ENCODE measurements at regions not wholly inside any gene's neighbourhood (a gene's known extent, or its start where the extent isn't known, plus 50 kb on each side); places are given as distances from the start of the nearest gene placed in this dataset.

- TF ChIP-seq CTCF (IDR thresholded peaks at IDR 0.05) (no peak), POLR2A (IDR thresholded peaks at IDR 0.05; ENCODE audit: low read depth) (no peak), POLR2AphosphoS5 (IDR thresholded peaks at IDR 0.05) (no peak)
These were observed 113.0 kb downstream of the COPRS start for GRCh38 chr17:31745964-31746600.

Data from esophagus muscularis mucosa (tissue), 3 donors.